ENCODE measurements at regions not wholly inside any gene's neighbourhood (a gene's known extent, or its start where the extent isn't known, plus 50 kb on each side); places are given as distances from the start of the nearest gene placed in this dataset.

GRCh38 chr10:64484811-64485330, 963.7 kb downstream of the REEP3 start:
- TF ChIP-seq, protein P1, sequence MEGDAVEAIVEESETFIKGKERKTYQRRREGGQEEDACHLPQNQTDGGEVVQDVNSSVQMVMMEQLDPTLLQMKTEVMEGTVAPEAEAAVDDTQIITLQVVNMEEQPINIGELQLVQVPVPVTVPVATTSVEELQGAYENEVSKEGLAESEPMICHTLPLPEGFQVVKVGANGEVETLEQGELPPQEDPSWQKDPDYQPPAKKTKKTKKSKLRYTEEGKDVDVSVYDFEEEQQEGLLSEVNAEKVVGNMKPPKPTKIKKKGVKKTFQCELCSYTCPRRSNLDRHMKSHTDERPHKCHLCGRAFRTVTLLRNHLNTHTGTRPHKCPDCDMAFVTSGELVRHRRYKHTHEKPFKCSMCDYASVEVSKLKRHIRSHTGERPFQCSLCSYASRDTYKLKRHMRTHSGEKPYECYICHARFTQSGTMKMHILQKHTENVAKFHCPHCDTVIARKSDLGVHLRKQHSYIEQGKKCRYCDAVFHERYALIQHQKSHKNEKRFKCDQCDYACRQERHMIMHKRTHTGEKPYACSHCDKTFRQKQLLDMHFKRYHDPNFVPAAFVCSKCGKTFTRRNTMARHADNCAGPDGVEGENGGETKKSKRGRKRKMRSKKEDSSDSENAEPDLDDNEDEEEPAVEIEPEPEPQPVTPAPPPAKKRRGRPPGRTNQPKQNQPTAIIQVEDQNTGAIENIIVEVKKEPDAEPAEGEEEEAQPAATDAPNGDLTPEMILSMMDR (IDR thresholded peaks at IDR 0.05; ENCODE audit: control insufficient read depth, insufficient read depth, low read depth, low read length, missing control alignments), result no peak

GRCh38 chr10:64486149-64486548, 964.9 kb downstream of the REEP3 start:
- TF ChIP-seq, protein P1 (IDR thresholded peaks at IDR 0.05; ENCODE audit: control insufficient read depth, insufficient read depth, low read depth, low read length, missing control alignments), result no peak
- DNase-seq (ENCODE audit: low read depth), result no peak
- H3K4me3 ChIP-seq (ENCODE audit: control insufficient read depth, low read depth, low read length), result no peak overlapping the region

More at GRCh38 chr10:64484811-64485330, 963.7 kb downstream of the REEP3 start:
- no peak for DNase-seq (ENCODE audit: low read depth)
- H3K4me3 ChIP-seq (ENCODE audit: control insufficient read depth, low read depth, low read length), result no peak overlapping the region

GRCh38 chr10:64486901-64487300, 965.7 kb downstream of the REEP3 start:
- DNase-seq (ENCODE audit: low read depth), result no peak
- H3K4me3 ChIP-seq (ENCODE audit: control insufficient read depth, low read depth, low read length), result no peak overlapping the region
- TF ChIP-seq, protein P1 (IDR thresholded peaks at IDR 0.05; ENCODE audit: control insufficient read depth, insufficient read depth, low read depth, low read length, missing control alignments), result no peak

DNA sequence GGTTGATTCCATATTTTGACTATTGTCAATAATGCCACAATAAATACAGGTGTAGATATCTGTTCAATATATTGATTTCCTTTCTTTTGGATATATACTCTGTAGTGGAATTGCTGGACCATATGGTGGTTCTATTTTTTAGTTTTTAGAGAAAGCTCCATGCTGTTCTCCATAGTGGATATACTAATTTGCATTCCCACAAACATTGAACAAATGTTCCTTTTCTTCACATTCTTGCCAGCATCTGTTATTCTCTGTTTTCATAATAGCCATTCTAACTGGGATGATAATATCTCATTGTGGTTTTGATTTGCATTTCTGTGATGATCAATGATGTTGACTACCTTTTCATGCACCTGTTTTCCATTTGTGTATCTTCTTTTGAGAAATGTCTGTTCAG, 973.7 kb downstream of the REEP3 start:
- TF ChIP-seq, protein P1 (IDR thresholded peaks at IDR 0.05; ENCODE audit: control insufficient read depth, insufficient read depth, low read depth, low read length, missing control alignments), result no peak
- H3K4me3 ChIP-seq (ENCODE audit: control insufficient read depth, low read depth, low read length), result no peak overlapping the region
- no peak for DNase-seq (ENCODE audit: low read depth)

DNA sequence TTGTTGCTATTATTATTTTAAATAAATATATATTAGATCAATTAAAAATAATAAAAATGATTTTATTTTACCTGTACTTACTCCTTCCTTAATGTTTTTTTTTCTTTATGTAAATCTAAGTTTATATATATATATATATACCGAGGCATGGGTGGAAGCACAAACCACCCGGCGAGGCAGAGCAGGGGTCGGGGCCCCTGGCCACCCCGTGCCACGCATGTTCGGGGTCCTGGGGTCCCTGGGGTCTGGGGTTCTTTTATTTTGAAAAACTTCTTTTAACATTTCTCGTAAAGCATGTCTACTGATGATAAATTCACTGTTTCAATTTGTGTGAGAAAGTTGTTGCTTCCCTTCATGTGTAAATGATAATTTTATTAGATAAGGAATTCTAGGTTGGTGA, 976.1 kb downstream of the REEP3 start:
- DNase-seq (ENCODE audit: low read depth), result no peak
- TF ChIP-seq, protein P1 (IDR thresholded peaks at IDR 0.05; ENCODE audit: control insufficient read depth, insufficient read depth, low read depth, low read length, missing control alignments), result no peak
- H3K4me3 ChIP-seq (ENCODE audit: control insufficient read depth, low read depth, low read length), result no peak overlapping the region

GRCh38 chr10:64501807-64502206, 980.6 kb downstream of the REEP3 start:
- DNase-seq (ENCODE audit: low read depth), result no peak
- H3K4me3 ChIP-seq (ENCODE audit: control insufficient read depth, low read depth, low read length), result no peak overlapping the region
- TF ChIP-seq, protein P1 (IDR thresholded peaks at IDR 0.05; ENCODE audit: control insufficient read depth, insufficient read depth, low read depth, low read length, missing control alignments), result no peak

DNA sequence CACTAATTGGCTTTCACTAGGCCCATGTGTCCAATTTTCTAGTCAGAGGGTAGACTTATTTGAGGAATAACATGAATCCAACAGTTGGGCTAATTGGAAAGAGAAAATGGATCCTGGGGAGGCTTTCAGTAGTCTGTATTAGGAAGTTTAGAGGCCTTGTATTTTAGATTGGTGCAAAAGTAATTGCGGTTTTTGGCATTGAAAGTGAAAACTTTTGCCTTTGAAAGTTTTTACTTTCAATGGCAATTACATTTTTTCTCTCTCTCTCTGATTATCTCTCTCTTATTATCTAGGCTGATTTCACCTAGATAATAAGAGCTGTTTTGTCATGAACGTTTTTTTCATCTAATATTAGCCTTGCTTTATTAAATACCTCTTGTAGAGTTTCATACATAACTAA, 981.7 kb downstream of the REEP3 start:
- TF ChIP-seq, protein P1 (IDR thresholded peaks at IDR 0.05; ENCODE audit: control insufficient read depth, insufficient read depth, low read depth, low read length, missing control alignments), result no peak
- DNase-seq (ENCODE audit: low read depth), result no peak
- H3K4me3 ChIP-seq (ENCODE audit: control insufficient read depth, low read depth, low read length), result no peak overlapping the region

Measured in AG09309 (cell line).